ENCODE measurements at regions not wholly inside any gene's neighbourhood (a gene's known extent, or its start where the extent isn't known, plus 50 kb on each side); places are given as distances from the start of the nearest gene placed in this dataset.

DNA sequence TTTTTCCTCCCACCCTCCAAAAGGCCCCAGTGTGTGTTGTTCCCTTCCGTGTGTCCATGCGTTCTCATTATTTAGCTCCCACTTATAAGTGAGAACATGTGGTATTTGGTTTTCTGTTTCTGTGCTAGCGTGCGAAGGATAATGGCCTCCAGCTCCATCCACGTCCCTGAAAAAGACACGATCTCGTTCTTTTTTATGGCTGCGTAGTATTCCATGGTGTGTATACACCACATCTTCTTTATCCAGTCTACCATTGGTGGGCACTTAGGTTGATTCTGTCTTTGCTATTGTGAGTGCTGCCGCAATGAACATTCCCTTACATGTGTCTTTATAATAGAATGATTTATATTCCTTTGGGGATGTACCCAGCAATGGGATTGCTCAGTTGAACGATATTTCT lies 177.8 kb downstream of the ETS2 start:
- TF ChIP-seq CTCF (IDR thresholded peaks at IDR 0.05; ENCODE audit: low read length, missing control alignments), result no peak
- DNase-seq (ENCODE audit: low read depth), result no peak
- H3K4me3 ChIP-seq (replicated peaks; ENCODE audit: low read depth, low read length), result no peak overlapping the region

DNA sequence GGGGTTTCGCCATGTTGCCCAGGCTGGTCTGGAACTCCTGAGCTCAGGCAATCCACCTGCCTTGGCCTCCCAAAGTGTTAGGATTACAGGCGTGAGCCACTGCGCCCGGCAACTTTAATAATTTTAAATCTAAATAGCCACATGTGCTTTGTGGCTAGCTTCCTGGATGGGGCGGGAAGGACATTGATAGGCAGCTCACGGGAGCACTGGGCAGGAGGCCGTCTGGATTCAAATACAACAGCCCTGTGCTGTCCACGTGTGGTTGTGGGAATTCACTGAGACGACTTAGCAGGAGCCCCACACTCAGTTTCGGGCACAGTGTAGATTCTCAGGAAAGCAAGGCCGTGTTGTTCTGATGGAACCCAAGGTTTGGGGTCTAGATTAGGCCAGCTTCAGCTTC lies 177.1 kb downstream of the ETS2 start:
- TF ChIP-seq CTCF (IDR thresholded peaks at IDR 0.05; ENCODE audit: low read length, missing control alignments), result no peak
- no peak overlapping the region for H3K4me3 ChIP-seq (replicated peaks; ENCODE audit: low read depth, low read length)

DNA sequence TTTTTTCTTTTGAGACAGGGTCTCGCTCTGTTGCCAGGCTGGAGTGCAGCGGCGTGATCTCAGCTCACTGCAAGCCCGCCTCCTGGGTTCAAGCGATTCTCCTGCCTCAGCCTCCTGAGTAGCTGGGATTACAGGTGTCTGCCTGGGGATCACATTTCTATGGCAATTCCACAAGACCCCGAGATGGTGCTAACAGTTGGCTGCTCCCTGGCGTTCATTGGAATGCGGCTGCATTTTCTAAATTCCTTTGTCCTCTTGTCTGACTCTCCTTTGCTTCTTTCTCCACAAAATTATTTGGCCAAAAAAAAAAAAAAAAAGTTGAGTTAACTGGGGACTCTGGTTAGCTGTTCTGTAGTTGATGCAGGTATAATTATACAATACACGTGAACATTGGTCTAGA lies 176.4 kb downstream of the ETS2 start:
- peak; percentile 45 for DNase-seq (ENCODE audit: low read depth)
- TF ChIP-seq CTCF (IDR thresholded peaks at IDR 0.05; ENCODE audit: low read length, missing control alignments), result no peak
- no peak overlapping the region for H3K4me3 ChIP-seq (replicated peaks; ENCODE audit: low read depth, low read length)

More for the DNA sequence above, 177.1 kb downstream of the ETS2 start:
- DNase-seq (ENCODE audit: low read depth), result no peak

DNA sequence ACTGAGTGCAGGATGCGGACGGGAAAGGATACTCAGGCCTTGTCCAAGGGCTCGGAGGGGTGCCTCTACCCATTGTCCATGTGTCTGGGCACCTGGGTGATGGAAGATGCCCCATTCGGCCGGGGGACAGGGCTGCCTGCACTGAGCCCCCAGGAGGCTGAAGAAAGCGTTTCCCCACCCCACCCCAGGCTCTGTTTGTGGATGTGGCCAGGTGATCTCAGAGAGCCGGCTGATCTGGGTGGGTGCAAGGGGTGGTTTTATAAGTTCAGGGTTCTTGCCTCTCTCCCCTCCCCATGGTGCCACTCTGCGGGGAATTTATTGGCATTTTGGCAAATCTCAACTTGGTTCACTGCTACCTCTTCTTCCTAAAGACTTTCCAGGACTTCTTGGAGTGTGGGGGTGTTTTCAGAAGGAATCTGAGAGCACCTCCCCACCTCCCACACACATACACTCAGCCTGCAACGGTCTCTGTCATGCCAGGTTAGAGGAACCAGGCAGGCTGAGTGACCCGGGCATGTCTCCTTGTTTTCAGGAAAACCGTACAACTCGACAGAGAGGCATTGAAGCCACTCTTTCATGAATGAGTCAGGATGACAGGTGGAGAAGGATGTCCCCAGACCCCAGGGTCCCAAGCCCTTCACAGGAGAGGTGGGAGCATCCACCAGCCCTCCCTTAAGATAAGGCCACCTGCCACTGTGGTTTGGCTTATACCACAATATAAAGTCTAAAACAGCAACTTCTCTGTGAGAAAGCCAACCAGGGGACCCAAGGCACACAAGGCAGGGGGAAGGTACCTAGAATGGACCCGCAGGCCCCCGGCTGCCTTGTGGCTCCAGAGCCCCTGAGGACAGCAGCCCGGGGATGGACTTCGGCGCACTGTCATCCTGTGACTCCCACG lies 174.9 kb downstream of the ETS2 start:
- no peak for TF ChIP-seq CTCF (IDR thresholded peaks at IDR 0.05; ENCODE audit: low read length, missing control alignments)
- no peak overlapping the region for H3K4me3 ChIP-seq (replicated peaks; ENCODE audit: low read depth, low read length)
- no peak for DNase-seq (ENCODE audit: low read depth)

DNA sequence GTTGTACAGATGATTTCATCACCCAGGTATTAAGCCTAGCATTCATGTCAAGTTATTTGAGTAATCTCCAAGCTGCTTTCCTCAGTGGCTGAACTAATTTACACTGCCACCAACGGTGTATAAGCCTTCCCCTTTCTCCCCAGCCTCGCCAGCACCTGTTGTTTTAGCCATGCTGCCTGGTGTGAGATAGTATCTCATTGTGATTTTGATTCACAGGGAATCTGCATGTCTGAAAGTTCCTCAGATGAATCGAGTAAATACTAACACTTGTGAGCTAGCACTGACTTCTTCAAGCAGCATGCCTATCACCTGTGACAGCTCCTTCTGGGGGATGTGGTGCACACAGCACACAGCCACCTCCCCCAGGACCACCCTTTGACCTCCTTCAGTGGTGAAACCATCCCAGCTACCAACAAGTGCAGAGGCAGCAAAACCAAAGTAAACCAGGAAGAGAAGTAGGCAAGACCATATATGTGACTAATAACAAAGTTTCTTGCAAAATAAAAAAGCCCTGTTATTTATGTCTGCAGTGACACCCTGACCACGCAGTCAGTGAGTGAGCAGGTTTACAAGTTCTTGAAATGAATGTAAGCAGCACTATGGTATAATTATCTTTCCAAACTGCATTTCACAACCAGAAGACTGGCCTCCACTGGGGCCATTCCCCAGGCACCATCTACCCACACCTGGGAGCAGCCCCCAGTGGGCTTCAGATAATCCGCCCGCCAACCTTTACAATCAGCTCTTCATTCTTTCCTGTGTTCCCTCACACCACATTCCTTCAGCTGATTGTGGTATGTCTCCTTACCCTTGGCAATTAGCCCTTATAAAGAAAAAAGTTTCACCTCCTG lies 173.8 kb downstream of the ETS2 start:
- no peak for TF ChIP-seq CTCF (IDR thresholded peaks at IDR 0.05; ENCODE audit: low read length, missing control alignments)
- no peak overlapping the region for H3K4me3 ChIP-seq (replicated peaks; ENCODE audit: low read depth, low read length)
- DNase-seq (ENCODE audit: low read depth), result no peak

DNA sequence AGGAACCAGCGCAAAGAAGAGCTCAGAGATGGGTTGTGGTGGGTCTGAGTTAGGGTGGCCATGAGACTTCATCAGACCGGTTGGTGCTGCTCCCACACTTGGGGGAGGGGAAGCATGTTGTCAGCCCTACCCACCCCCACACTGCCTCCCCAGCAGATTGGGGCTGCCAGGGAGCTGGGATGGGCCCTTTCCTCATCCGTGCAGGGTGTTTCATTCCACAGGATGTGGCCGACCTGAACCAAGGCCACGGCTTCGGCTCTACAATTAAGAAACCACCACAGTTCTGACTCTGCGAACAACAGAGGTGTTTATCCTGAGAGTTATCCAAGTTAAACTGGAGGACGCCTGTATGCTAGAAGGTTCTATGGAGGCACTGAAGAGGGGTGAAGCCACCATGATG lies 171.2 kb downstream of the ETS2 start:
- H3K4me3 ChIP-seq (replicated peaks; ENCODE audit: low read depth, low read length), result no peak overlapping the region
- no peak for TF ChIP-seq CTCF (IDR thresholded peaks at IDR 0.05; ENCODE audit: low read length, missing control alignments)
- no peak for DNase-seq (ENCODE audit: low read depth)

All from fibroblast of pulmonary artery (primary cell).